DOHH2 (cell line): ENCODE measurements at regions not wholly inside any gene's neighbourhood (a gene's known extent, or its start where the extent isn't known, plus 50 kb on each side); places are given as distances from the start of the nearest gene placed in this dataset.

ENCODE experiments used
- H3F3A ChIP-seq: fragments of 200-600 bp; sonication (generic), shearing (Covaris generic); 2 replicates; pipeline ENCODE4 v1.6.0; 2016; ENCODE audit warnings: antibody characterized with exemption, mild to moderate bottlenecking; ENCODE audit not compliant: control insufficient read depth, insufficient read depth
- H3K27ac ChIP-seq: fragments of 200-600 bp; sonication (generic); 2 replicates; pipeline ENCODE4 v1.5.1; 2014; ENCODE audit warnings: low read depth, mild to moderate bottlenecking, low read length, moderate library complexity
- H3K27me3 ChIP-seq: fragments of 200-600 bp; sonication (generic); 2 replicates; pipeline ENCODE4 v1.6.1; 2014; ENCODE audit warnings: mild to moderate bottlenecking, low read length, mixed read lengths; ENCODE audit not compliant: control insufficient read depth
- H3K36me3 ChIP-seq: fragments of 200-600 bp; sonication (generic); 2 replicates; pipeline ENCODE4 v1.6.1; 2014; ENCODE audit warnings: mild to moderate bottlenecking, low read length, moderate library complexity, mixed read lengths; ENCODE audit not compliant: control insufficient read depth
- H3K4me1 ChIP-seq: fragments of 200-600 bp; sonication (generic); 2 replicates; pipeline ENCODE4 v1.6.1; 2014; ENCODE audit warnings: mild to moderate bottlenecking, low read length, mixed read lengths; ENCODE audit not compliant: control insufficient read depth
- H3K4me2 ChIP-seq: fragments of 200-600 bp; sonication (generic); 2 replicates; pipeline ENCODE4 v1.6.0; 2014; ENCODE audit warnings: mild to moderate bottlenecking, low read length, moderate library complexity
- H3K4me3 ChIP-seq: fragments of 200-600 bp; sonication (generic); 2 replicates; pipeline ENCODE4 v1.5.1; 2014; ENCODE audit warnings: mild to moderate bottlenecking, low read length, mixed read lengths
- H3K79me2 ChIP-seq: fragments of 200-600 bp; sonication (generic); 2 replicates; pipeline ENCODE4 v1.6.1; 2014; ENCODE audit warnings: mild to moderate bottlenecking, low read length, mixed read lengths; ENCODE audit not compliant: control insufficient read depth
- H3K9me2 ChIP-seq: fragments of 200-600 bp; sonication (generic); replicated peaks from 2 replicates; pipeline ENCODE4 v1.6.1; 2014; ENCODE audit warnings: mild to moderate bottlenecking, low read length, mixed read lengths; ENCODE audit not compliant: control insufficient read depth
- H3K9me3 ChIP-seq: fragments of 200-600 bp; sonication (generic); 2 replicates; pipeline ENCODE4 v1.6.1; 2014; ENCODE audit warnings: antibody characterized with exemption, low read length, mixed read lengths; ENCODE audit not compliant: control insufficient read depth, insufficient read depth
- H4K20me1 ChIP-seq: fragments of 200-600 bp; sonication (generic); 2 replicates; pipeline ENCODE4 v1.6.0; 2014; ENCODE audit warnings: low read depth, mild to moderate bottlenecking, antibody characterized with exemption, low read length, moderate library complexity; ENCODE audit not compliant: control insufficient read depth, insufficient read depth
- CTCF ChIP-seq: fragments of 200-600 bp; sonication (generic); IDR thresholded peaks from one replicate; pipeline ENCODE4 v1.5.1; 2014; ENCODE audit warnings: antibody characterized with exemption, mild to moderate bottlenecking, low read depth, low read length; ENCODE audit not compliant: poor library complexity, severe bottlenecking
- EZH2phosphoT487 ChIP-seq: fragments of 200-600 bp; sonication (generic); IDR thresholded peaks from 2 replicates; pipeline ENCODE4 v1.6.1; 2017; ENCODE audit warnings: borderline replicate concordance, mild to moderate bottlenecking, antibody characterized with exemption, low read length, moderate library complexity, mixed read lengths

- Histone ChIP-seq H3K4me1 (no peaks in the 10 kb centered on the region), H3K36me3 (no peaks in the 10 kb centered on the region), H3K27me3 (no peaks in the 10 kb centered on the region), H3K4me3 (no peak overlapping the region), H3K9me2 (no peaks in the 10 kb centered on the region), H3K4me2 (no peak overlapping the region), H3K79me2 (no peaks in the 10 kb centered on the region), H4K20me1 (no peaks in the 10 kb centered on the region), H3F3A (no peaks in the 10 kb centered on the region), H3K27ac (no peak overlapping the region), H3K9me3 (no peaks in the 10 kb centered on the region)
- TF ChIP-seq CTCF (no peak), EZH2phosphoT487 (no peak)
Observed at GRCh38 chrX:129230850-129231512, 292.3 kb downstream of the SMARCA1 start.

- Histone ChIP-seq H3K4me1 (no peaks in the 10 kb centered on the region), H4K20me1 (no peaks in the 10 kb centered on the region), H3K9me3 (no peaks in the 10 kb centered on the region), H3K27ac (no peak overlapping the region), H3K9me2 (no peaks in the 10 kb centered on the region), H3K4me2 (no peak overlapping the region), H3F3A (no peaks in the 10 kb centered on the region), H3K27me3 (no peaks in the 10 kb centered on the region), H3K36me3 (no peaks in the 10 kb centered on the region), H3K79me2 (no peaks in the 10 kb centered on the region), H3K4me3 (no peak overlapping the region)
- TF ChIP-seq EZH2phosphoT487 (no peak), CTCF (no peak)
Observed at GRCh38 chrX:129230168-129230567, 293.1 kb downstream of the SMARCA1 start.

- no peak overlapping the region for H3K4me2 ChIP-seq
- H3K79me2 ChIP-seq: no peaks in the 10 kb centered on the region
- no peak overlapping the region for H3K4me3 ChIP-seq
- no peaks in the 10 kb centered on the region for H4K20me1 ChIP-seq
- no peaks in the 10 kb centered on the region for H3K9me3 ChIP-seq
- TF ChIP-seq EZH2phosphoT487: no peak
- TF ChIP-seq CTCF: no peak
- H3K36me3 ChIP-seq: no peaks in the 10 kb centered on the region
- no peak overlapping the region for H3K27ac ChIP-seq
- H3K4me1 ChIP-seq: no peaks in the 10 kb centered on the region
- H3K9me2 ChIP-seq: no peaks in the 10 kb centered on the region
- no peaks in the 10 kb centered on the region for H3K27me3 ChIP-seq
- no peaks in the 10 kb centered on the region for H3F3A ChIP-seq
Observed at GRCh38 chrX:129227366-129227765, 295.9 kb downstream of the SMARCA1 start.

- Histone ChIP-seq H3K4me2 (no peak overlapping the region), H3K27ac (no peak overlapping the region), H3K4me1 (no peaks in the 10 kb centered on the region), H3K4me3 (no peak overlapping the region), H3K27me3 (no peaks in the 10 kb centered on the region), H3K9me2 (no peaks in the 10 kb centered on the region), H3F3A (no peaks in the 10 kb centered on the region), H3K79me2 (no peaks in the 10 kb centered on the region), H3K9me3 (no peaks in the 10 kb centered on the region), H3K36me3 (no peaks in the 10 kb centered on the region), H4K20me1 (no peaks in the 10 kb centered on the region)
- TF ChIP-seq CTCF (no peak), EZH2phosphoT487 (no peak)
Observed at GRCh38 chrX:129193357-129193756, 329.9 kb downstream of the SMARCA1 start.
